ENCODE measurements at regions not wholly inside any gene's neighbourhood (a gene's known extent, or its start where the extent isn't known, plus 50 kb on each side); places are given as distances from the start of the nearest gene placed in this dataset.

DNA sequence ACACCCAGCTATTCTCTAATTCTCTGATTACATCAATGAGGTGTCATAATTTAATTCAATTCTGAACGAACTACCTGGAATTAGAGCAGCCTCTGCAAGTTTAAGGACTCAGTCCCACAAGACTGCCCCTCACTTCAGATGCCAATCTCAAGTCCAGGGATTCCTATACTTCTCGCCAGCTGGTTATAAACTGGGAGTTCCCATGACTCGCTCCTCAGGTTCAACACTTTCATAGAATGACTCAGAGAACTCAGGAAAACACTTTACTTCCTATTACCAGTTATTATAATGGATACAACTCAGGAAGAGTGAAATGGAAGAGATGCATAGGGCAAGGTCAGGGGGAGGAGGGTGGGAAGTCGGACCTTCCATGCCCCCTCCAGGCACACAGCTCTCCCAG is 112.3 kb upstream of the ATP5MC3 start:
- Histone ChIP-seq H3K4me1 (no peaks in the 10 kb centered on the region), H3K27ac (no peak overlapping the region), H3K9me3 (no peaks in the 10 kb centered on the region), H3K4me3 (no peak overlapping the region), H3K4me2 (no peak overlapping the region)
- ATAC-seq (no peak), DNase-seq (ENCODE audit: low read depth in 1 of 2, low spot score in 1 of 2) (no peak), FAIRE-seq (no peak)
- WGBS (ENCODE audit: missing lambda C conversion rate), result 1% methylated on average over 4 of the region's 4 CpGs
- TF ChIP-seq CHD2 (IDR thresholded peaks at IDR 0.05; ENCODE audit: low read length, partially characterized antibody), result no peak
- no peak for TF ChIP-seq EHMT2 (IDR thresholded peaks at IDR 0.05; ENCODE audit: low read depth)
- TF ChIP-seq POLR2AphosphoS2 (conservative IDR thresholded peaks at IDR 0.05; ENCODE audit: low read length), result no peak
- TF ChIP-seq PBX3 (IDR thresholded peaks at IDR 0.05), result no peak
- TF ChIP-seq, protein P1, sequence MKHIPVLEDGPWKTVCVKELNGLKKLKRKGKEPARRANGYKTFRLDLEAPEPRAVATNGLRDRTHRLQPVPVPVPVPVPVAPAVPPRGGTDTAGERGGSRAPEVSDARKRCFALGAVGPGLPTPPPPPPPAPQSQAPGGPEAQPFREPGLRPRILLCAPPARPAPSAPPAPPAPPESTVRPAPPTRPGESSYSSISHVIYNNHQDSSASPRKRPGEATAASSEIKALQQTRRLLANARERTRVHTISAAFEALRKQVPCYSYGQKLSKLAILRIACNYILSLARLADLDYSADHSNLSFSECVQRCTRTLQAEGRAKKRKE (CRISPR knock-in tag; IDR thresholded peaks at IDR 0.05; ENCODE audit: low read depth), result no peak
- TF ChIP-seq JUNB (IDR thresholded peaks at IDR 0.05), result no peak
- no peak for TF ChIP-seq NPAS2 (CRISPR knock-in tag; IDR thresholded peaks at IDR 0.05; ENCODE audit: borderline replicate concordance)
- no peak for TF ChIP-seq CEBPB (IDR thresholded peaks at IDR 0.05)
- TF ChIP-seq, protein P2, sequence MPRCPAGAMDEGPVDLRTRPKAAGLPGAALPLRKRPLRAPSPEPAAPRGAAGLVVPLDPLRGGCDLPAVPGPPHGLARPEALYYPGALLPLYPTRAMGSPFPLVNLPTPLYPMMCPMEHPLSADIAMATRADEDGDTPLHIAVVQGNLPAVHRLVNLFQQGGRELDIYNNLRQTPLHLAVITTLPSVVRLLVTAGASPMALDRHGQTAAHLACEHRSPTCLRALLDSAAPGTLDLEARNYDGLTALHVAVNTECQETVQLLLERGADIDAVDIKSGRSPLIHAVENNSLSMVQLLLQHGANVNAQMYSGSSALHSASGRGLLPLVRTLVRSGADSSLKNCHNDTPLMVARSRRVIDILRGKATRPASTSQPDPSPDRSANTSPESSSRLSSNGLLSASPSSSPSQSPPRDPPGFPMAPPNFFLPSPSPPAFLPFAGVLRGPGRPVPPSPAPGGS (IDR thresholded peaks at IDR 0.05), result no peak
- CTCF ChIA-PET, result interaction anchor here (2.2 kb wide), 1 partner anchor 12 kb away, joined by 7 read pairs; no protein-coding TSS in a partner anchor
- POLR2A ChIA-PET, result no interaction called here

DNA sequence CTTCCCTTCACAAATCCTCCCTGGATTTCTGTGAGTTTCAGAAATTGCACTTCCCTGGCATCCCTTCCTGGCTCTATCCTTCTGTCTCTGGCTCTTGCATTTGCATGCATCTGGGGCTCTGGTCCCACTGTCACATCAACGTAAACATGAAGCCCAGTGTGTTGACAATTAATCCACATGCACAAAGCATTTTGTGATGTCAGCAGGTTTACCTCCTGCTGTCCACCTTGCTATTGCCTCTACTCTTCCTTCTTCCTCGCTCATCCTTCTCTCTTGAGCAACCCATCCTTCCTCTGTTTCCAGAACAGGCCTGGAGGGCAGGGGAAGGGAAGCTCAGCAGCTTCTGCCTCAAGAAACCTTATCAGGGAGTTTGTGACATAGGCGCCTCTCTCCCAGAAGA is 111.7 kb upstream of the ATP5MC3 start:
- TF ChIP-seq MAFK (IDR thresholded peaks at IDR 0.05; ENCODE audit: partially characterized antibody) (peak; percentile 38), CBX8 (IDR thresholded peaks at IDR 0.05) (no peak), RCOR1 (IDR thresholded peaks at IDR 0.05; ENCODE audit: low read depth, low read length) (no peak)
- Histone ChIP-seq H3K4me3 (no peak overlapping the region), H3K9me3 (no peaks in the 10 kb centered on the region), H3K4me1 (no peaks in the 10 kb centered on the region), H3K4me2 (no peak overlapping the region), H3K27ac (no peak overlapping the region)
- FAIRE-seq (no peak), DNase-seq (ENCODE audit: low read depth in 1 of 2, low spot score in 1 of 2) (no peak), ATAC-seq (no peak)
- WGBS (ENCODE audit: missing lambda C conversion rate), result 21% methylated on average over 3 of the region's 3 CpGs
- POLR2A ChIA-PET, result no interaction called here
- CTCF ChIA-PET, result interaction anchor here (2.2 kb wide), 1 partner anchor 11 kb away, joined by 7 read pairs; no protein-coding TSS in a partner anchor

GRCh38 chr2:175282886-175283285 is 101.4 kb upstream of the ATP5MC3 start:
- H3K4me1 ChIP-seq, result no peaks in the 10 kb centered on the region
- no peaks in the 10 kb centered on the region for H3K9me3 ChIP-seq
- no peak overlapping the region for H3K27ac ChIP-seq
- TF ChIP-seq RAD21 (conservative IDR thresholded peaks at IDR 0.05 in 1 of 2, IDR thresholded peaks at IDR 0.05 in 1 of 2), result no peak
- TF ChIP-seq NR3C1 (IDR thresholded peaks at IDR 0.05), result no peak
- TF ChIP-seq, protein P3, sequence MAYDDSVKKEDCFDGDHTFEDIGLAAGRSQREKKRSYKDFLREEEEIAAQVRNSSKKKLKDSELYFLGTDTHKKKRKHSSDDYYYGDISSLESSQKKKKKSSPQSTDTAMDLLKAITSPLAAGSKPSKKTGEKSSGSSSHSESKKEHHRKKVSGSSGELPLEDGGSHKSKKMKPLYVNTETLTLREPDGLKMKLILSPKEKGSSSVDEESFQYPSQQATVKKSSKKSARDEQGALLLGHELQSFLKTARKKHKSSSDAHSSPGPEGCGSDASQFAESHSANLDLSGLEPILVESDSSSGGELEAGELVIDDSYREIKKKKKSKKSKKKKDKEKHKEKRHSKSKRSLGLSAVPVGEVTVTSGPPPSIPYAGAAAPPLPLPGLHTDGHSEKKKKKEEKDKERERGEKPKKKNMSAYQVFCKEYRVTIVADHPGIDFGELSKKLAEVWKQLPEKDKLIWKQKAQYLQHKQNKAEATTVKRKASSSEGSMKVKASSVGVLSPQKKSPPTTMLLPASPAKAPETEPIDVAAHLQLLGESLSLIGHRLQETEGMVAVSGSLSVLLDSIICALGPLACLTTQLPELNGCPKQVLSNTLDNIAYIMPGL (CRISPR knock-in tag; IDR thresholded peaks at IDR 0.05; ENCODE audit: borderline replicate concordance), result no peak
- no peak for TF ChIP-seq PBX3 (IDR thresholded peaks at IDR 0.05)
- no peak for TF ChIP-seq HOXB13 (CRISPR knock-in tag; IDR thresholded peaks at IDR 0.05; ENCODE audit: low read depth)
- TF ChIP-seq EP300 (IDR thresholded peaks at IDR 0.05), result no peak
- no peak for TF ChIP-seq EHMT2 (IDR thresholded peaks at IDR 0.05; ENCODE audit: low read depth)
- no peak for TF ChIP-seq TP53 (CRISPR knock-in tag; IDR thresholded peaks at IDR 0.05)
- no peak for TF ChIP-seq CEBPB (IDR thresholded peaks at IDR 0.05)
- TF ChIP-seq RARB (CRISPR knock-in tag; IDR thresholded peaks at IDR 0.05), result no peak
- TF ChIP-seq KDM1A (IDR thresholded peaks at IDR 0.05; ENCODE audit: low read depth), result no peak
- no peak for TF ChIP-seq POLR2AphosphoS2 (conservative IDR thresholded peaks at IDR 0.05; ENCODE audit: low read length)
- no peak for TF ChIP-seq FOSB (CRISPR knock-in tag; IDR thresholded peaks at IDR 0.05)
- no peak for TF ChIP-seq ZNF302 (CRISPR knock-in tag; IDR thresholded peaks at IDR 0.05)
- TF ChIP-seq SREBF2 (IDR thresholded peaks at IDR 0.05), result no peak
- no peak for TF ChIP-seq BHLHE40 (IDR thresholded peaks at IDR 0.05; ENCODE audit: low read depth, low read length)
- TF ChIP-seq RNF2 (IDR thresholded peaks at IDR 0.05; ENCODE audit: borderline replicate concordance, low read depth), result no peak
- no peak for TF ChIP-seq NPAS2 (CRISPR knock-in tag; IDR thresholded peaks at IDR 0.05; ENCODE audit: borderline replicate concordance)
- no peak for TF ChIP-seq ZSCAN20 (CRISPR knock-in tag; IDR thresholded peaks at IDR 0.05)
- no peak for ATAC-seq
- WGBS (ENCODE audit: missing lambda C conversion rate), result 81% methylated on average over 2 of the region's 2 CpGs
- POLR2A ChIA-PET, result no interaction called here
- H3K4me3 ChIP-seq, result no peak overlapping the region
- no peak overlapping the region for H3K4me2 ChIP-seq
- no peak for DNase-seq (ENCODE audit: low read depth in 1 of 2, low spot score in 1 of 2)
- no peak for FAIRE-seq
- CTCF ChIA-PET, result interaction anchor here (1.0 to 4.0 kb wide), 8 partner anchors 10 to 582 kb away, joined by 3 to 23 read pairs (median 5); no protein-coding TSS in a partner anchor
